Sigmoid colon (tissue), 4 donors: ENCODE measurements at regions not wholly inside any gene's neighbourhood (a gene's known extent, or its start where the extent isn't known, plus 50 kb on each side); places are given as distances from the start of the nearest gene placed in this dataset.

Experiments used
- EP300 ChIP-seq, 4 donors: sonication (generic); formaldehyde crosslinking; IDR thresholded peaks; one replicate each; pipeline ENCODE4 v1.6.1; 2017; ENCODE audit warnings: antibody characterized with exemption in 4 of 4
- POLR2A ChIP-seq, 2 donors: fragments of 450-650 bp; IDR thresholded peaks; one replicate each; pipeline ENCODE4 v1.6.1; 2016; ENCODE audit warnings: antibody characterized with exemption in 2 of 2, mild to moderate bottlenecking in 2 of 2, moderate library complexity in 2 of 2
- POLR2AphosphoS5 ChIP-seq, 4 donors: sonication (generic); formaldehyde crosslinking; IDR thresholded peaks; one replicate each; pipeline ENCODE4 v1.6.1; 2017; ENCODE audit warnings: antibody characterized with exemption in 4 of 4
- TF ChIP-seq, protein P1 (sequence below), 4 experiments: fragments of 450-650 bp in 3 of 4; fragments of 200-600 bp in 1 of 4; IDR thresholded peaks; one replicate each; pipeline ENCODE4 v1.5.1; 2016 to 2019; ENCODE audit warnings: antibody characterized with exemption in 4 of 4, mild to moderate bottlenecking in 3 of 4, moderate library complexity in 2 of 4

DNA sequence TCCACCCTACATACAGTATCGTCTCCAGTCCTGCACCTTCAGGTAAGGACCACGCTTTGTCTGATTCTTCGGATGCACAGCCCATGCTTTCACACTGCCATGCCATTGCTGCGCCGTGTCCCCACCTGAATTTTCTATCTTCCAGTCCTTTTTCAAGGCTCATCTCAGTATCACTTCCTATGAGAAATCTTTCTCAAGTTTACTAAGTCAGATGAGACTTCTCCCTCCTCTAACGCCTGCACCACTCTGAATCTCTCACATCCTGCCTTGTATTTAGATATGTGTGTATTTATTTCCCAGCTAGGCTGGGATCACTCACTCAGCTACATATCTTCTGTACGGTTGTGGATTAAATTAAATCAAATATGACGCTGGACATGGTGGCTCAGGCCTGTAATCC lies 116.8 kb downstream of the SMIM20 start:
- TF ChIP-seq, protein P1, sequence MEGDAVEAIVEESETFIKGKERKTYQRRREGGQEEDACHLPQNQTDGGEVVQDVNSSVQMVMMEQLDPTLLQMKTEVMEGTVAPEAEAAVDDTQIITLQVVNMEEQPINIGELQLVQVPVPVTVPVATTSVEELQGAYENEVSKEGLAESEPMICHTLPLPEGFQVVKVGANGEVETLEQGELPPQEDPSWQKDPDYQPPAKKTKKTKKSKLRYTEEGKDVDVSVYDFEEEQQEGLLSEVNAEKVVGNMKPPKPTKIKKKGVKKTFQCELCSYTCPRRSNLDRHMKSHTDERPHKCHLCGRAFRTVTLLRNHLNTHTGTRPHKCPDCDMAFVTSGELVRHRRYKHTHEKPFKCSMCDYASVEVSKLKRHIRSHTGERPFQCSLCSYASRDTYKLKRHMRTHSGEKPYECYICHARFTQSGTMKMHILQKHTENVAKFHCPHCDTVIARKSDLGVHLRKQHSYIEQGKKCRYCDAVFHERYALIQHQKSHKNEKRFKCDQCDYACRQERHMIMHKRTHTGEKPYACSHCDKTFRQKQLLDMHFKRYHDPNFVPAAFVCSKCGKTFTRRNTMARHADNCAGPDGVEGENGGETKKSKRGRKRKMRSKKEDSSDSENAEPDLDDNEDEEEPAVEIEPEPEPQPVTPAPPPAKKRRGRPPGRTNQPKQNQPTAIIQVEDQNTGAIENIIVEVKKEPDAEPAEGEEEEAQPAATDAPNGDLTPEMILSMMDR (IDR thresholded peaks at IDR 0.05), result no peak
- no peak for TF ChIP-seq POLR2AphosphoS5 (IDR thresholded peaks at IDR 0.05)
- no peak for TF ChIP-seq EP300 (IDR thresholded peaks at IDR 0.05)
- no peak for TF ChIP-seq POLR2A (IDR thresholded peaks at IDR 0.05)
